ENCODE measurements at regions not wholly inside any gene's neighbourhood (a gene's known extent, or its start where the extent isn't known, plus 50 kb on each side); places are given as distances from the start of the nearest gene placed in this dataset.

GRCh38 chr2:82256983-82257632 lies 1952.6 kb upstream of the LRRTM1 start:
- no peaks in the 10 kb centered on the region for H3K27me3 Mint-ChIP-seq
- H3K27ac Mint-ChIP-seq, result no peak overlapping the region
- ChIA-PET POLR2A (no interaction called here), CTCF (no interaction called here)
- H3K9me3 Mint-ChIP-seq, result peaks cover 19% of the 10 kb centered on the region
- no peak for TF ChIP-seq CTCF (IDR thresholded peaks at IDR 0.05)
- ATAC-seq, result no peak
- intact Hi-C loops (cut with micrococcal nuclease), result no loop called here
- no peak overlapping the region for H3K4me3 Mint-ChIP-seq
- DNase-seq, result no peak
- no peaks in the 10 kb centered on the region for H3K4me1 Mint-ChIP-seq (ENCODE audit: low read depth)
- H3K36me3 Mint-ChIP-seq (ENCODE audit: low read depth), result no peaks in the 10 kb centered on the region

- H3K27me3 Mint-ChIP-seq, result no peaks in the 10 kb centered on the region
- no peak overlapping the region for H3K4me3 Mint-ChIP-seq
- DNase-seq (no peak), ATAC-seq (no peak)
- ChIA-PET POLR2A (no interaction called here), CTCF (no interaction called here)
- no peaks in the 10 kb centered on the region for H3K36me3 Mint-ChIP-seq (ENCODE audit: low read depth)
- TF ChIP-seq CTCF (IDR thresholded peaks at IDR 0.05), result no peak
- intact Hi-C loops (cut with micrococcal nuclease), result no loop called here
- no peaks in the 10 kb centered on the region for H3K4me1 Mint-ChIP-seq (ENCODE audit: low read depth)
- peaks cover 24% of the 10 kb centered on the region for H3K9me3 Mint-ChIP-seq
- H3K27ac Mint-ChIP-seq, result no peak overlapping the region
Observed at GRCh38 chr2:82256288-82256687, 1951.7 kb upstream of the LRRTM1 start.

GRCh38 chr2:82254728-82255127 lies 1950.2 kb upstream of the LRRTM1 start:
- ATAC-seq (no peak), DNase-seq (no peak)

GRCh38 chr2:82246220-82246775 lies 1941.7 kb upstream of the LRRTM1 start:
- no peak for TF ChIP-seq CTCF (IDR thresholded peaks at IDR 0.05)
- H3K36me3 Mint-ChIP-seq (ENCODE audit: low read depth), result no peaks in the 10 kb centered on the region
- H3K9me3 Mint-ChIP-seq, result peaks cover 6% of the 10 kb centered on the region
- H3K4me3 Mint-ChIP-seq, result no peak overlapping the region
- DNase-seq (no peak), ATAC-seq (no peak)
- H3K27me3 Mint-ChIP-seq, result no peaks in the 10 kb centered on the region
- ChIA-PET POLR2A (no interaction called here), CTCF (no interaction called here)
- H3K4me1 Mint-ChIP-seq (ENCODE audit: low read depth), result no peaks in the 10 kb centered on the region
- intact Hi-C loops (cut with micrococcal nuclease), result no loop called here
- H3K27ac Mint-ChIP-seq, result no peak overlapping the region

More at GRCh38 chr2:82254728-82255127, 1950.2 kb upstream of the LRRTM1 start:
- H3K36me3 Mint-ChIP-seq (ENCODE audit: low read depth), result no peaks in the 10 kb centered on the region
- POLR2A ChIA-PET, result no interaction called here
- intact Hi-C loops (cut with micrococcal nuclease), result no loop called here
- no peaks in the 10 kb centered on the region for H3K27me3 Mint-ChIP-seq
- H3K27ac Mint-ChIP-seq, result no peak overlapping the region
- H3K4me3 Mint-ChIP-seq, result no peak overlapping the region
- H3K9me3 Mint-ChIP-seq, result peaks cover 23% of the 10 kb centered on the region
- no peak for TF ChIP-seq CTCF (IDR thresholded peaks at IDR 0.05)
- H3K4me1 Mint-ChIP-seq (ENCODE audit: low read depth), result no peaks in the 10 kb centered on the region
- CTCF ChIA-PET, result no interaction called here

- DNase-seq, result no peak
- intact Hi-C loops (cut with micrococcal nuclease), result no loop called here
- Mint-ChIP-seq H3K27me3 (no peaks in the 10 kb centered on the region), H3K36me3 (ENCODE audit: low read depth) (no peaks in the 10 kb centered on the region), H3K27ac (no peak overlapping the region), H3K9me3 (peaks cover 9% of the 10 kb centered on the region), H3K4me1 (ENCODE audit: low read depth) (no peaks in the 10 kb centered on the region), H3K4me3 (no peak overlapping the region)
- POLR2A ChIA-PET, result no interaction called here
- no peak for TF ChIP-seq CTCF (IDR thresholded peaks at IDR 0.05)
- CTCF ChIA-PET, result interaction anchor here (1.1 kb wide), 1 partner anchor 28 kb away, joined by 3 read pairs; no protein-coding TSS in a partner anchor
- no peak for ATAC-seq
Observed at GRCh38 chr2:82239176-82239575, 1934.6 kb upstream of the LRRTM1 start.

Data from activated CD8-positive, alpha-beta T cell treated with anti-CD3 and anti-CD28 coated beads for 36 hours (primary cell).